GM18951 (cell line): ENCODE measurements at regions not wholly inside any gene's neighbourhood (a gene's known extent, or its start where the extent isn't known, plus 50 kb on each side); places are given as distances from the start of the nearest gene placed in this dataset.

Experiments used
- POLR2A ChIP-seq: IDR thresholded peaks from 4 replicates; pipeline ENCODE4 v1.6.1; 2011; ENCODE audit warnings: mild to moderate bottlenecking; ENCODE audit not compliant: insufficient read length, insufficient read depth; ENCODE audit errors: extremely low read depth
- in situ Hi-C: fragments of 300-500 bp; cut with MboI; formaldehyde crosslinking; loops from one replicate; pipeline ENCODE4 v1.12.0; 2022; ENCODE audit warnings: low sequenced_read_pairs, mixed read lengths, inconsistent platforms; ENCODE audit not compliant: unreplicated experiment

DNA sequence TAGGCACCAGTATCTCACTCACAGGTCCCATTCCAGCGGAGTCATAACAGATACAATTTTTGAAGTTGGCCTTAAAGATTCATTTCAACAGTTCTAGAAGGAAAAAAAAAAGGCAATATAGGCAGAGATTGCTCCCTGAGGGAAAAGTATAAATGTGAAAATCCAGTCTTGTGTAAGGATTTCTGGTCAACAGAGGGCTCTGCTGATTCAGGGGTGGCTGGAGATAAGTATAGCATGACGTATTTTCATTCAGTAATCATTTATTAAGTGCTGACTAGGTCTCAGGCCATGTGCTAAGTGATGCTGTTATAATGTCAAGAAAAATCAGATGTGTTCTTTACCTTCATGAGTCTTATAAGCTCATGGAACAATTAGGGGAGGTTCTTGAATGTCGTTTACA, 377.3 kb upstream of the MEF2C start:
- in situ Hi-C loops: no loop called here
- TF ChIP-seq POLR2A: no peak

DNA sequence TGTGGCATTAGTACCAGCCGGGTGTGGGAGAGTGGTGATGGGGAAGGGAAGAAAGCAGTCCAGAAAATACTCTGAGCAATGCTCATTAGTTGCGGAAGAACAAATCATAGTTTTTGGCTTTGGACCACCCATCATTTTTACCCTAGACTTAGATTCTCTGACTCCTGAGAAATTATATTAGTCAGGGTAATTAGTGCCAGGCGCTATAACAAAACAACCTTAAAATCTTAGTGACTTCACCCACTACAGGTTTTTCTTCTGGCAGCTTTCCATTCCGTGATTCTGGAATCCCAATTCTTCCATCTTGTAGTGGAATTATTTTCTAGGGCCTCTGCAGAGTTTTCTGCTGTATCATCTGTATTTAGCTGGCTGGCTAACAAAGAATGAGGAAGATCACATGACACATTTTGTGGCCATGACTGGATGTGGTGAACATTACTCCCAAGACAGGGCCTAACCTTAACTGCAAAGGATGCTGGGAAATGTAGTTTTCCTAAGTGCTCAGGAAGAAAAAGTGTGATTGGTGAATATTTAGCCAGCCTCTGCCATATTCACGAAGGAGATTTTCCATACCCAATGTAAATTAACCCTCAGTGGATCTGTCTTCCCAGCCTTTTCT, 373.0 kb upstream of the MEF2C start:
- in situ Hi-C loops: no loop called here
- no peak for TF ChIP-seq POLR2A

DNA sequence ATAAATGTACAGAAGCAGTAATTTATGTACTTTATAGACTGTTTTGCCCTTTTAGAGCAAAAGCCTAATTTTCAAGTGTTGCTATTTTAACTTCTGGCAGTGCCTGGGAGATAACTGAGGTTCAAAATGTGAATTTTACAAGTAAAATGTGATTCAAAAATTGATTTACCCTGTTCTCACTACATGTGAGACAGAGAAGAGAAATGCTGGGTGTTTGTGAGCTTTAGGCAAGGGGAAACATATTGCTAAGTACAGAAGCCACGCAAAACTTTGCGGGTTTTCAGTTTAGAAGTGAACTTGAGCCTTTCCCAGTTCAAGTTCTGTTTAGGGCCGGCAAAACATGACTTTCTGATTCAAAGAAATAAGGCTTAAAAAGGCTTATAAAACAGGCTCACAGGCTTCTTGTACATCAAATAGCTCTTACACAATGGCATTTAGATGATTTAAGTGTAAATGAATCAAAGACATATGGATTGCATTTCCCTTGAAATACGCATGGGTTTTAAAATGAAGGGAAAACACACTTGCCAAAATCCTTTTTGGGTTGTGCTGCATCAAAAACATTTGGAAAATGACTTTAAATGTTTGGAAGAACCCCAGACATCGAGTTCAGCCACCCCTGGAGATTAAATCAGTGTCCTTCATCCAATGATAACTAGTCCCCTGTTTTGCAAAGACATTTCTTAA, 370.8 kb upstream of the MEF2C start:
- TF ChIP-seq POLR2A: no peak
- in situ Hi-C loops: no loop called here

DNA sequence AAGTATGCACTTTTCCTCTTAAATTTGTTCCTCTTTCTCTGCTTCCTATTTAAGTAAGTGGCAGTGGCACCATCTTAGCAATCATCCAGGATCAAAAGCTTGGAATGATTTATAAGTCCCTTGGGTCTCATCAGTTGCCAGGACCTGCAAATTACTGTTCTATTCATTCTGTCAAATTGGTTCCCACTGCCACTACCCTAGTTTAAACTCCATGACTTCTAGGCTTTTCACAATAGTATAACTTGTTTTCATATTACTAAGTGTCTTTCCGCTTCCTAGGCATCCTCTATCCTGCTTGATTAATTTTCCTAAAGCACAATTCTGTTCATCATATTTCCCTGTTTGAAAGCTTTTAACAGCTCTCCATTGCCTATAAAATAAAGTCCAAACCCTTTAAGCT, 363.9 kb upstream of the MEF2C start:
- in situ Hi-C loops: no loop called here

DNA sequence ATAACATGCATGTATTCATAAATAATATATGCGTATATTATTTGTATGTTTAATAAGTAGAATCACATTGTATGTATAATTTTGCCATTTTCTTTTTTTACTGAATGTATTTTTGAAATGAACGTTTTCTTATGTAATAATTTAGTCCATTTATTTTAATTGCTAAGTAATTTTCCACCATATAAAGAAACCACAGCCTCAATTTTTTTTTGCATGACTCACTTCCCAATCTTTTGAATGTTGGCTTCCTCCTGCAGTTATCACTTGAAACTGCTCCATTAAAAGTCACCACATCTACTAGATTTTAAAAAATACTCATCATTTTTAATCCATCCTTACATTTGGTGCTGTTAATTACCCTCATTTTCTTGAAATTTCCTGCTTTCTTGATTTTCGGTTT, 363.3 kb upstream of the MEF2C start:
- TF ChIP-seq POLR2A: no peak
- in situ Hi-C loops: no loop called here

More for the DNA sequence above, 363.9 kb upstream of the MEF2C start:
- TF ChIP-seq POLR2A: no peak

DNA sequence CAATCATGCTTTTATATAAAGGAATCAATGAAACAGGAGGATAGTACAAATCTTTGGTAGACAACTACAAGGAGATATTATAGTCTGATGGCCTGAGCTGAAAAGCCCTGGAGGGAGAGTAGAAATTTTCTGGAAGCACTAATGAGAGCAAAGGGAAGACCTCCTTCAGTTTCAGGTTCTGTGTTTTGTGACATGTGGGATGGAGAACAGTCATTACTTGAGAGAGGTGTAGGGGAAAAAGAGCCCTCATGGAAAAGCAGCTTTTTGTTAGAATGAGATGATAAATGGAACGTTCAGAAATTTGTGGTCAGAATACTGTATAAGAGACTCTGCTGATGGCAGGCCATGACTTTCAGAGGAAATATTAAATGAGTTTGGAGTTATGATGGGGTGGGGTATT, 360.6 kb upstream of the MEF2C start:
- in situ Hi-C loops: no loop called here
- no peak for TF ChIP-seq POLR2A

DNA sequence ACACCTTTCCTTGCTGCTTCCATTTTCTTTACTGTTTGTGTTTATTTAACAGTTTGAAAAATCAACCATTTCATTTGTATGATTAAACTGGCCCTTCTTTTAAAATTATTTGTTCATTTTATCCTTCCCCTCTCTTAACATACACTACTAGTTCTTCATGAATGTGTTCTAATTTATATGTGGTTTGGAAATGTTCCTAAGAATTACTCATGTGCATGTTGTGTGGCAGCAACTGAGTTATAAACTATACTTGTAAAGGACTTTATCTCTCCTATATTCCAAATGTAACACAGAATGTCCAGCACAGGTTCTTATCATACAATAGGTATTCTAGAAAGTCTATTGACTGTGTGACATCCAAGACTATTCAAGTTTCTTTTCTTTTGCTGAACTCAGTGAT, 358.2 kb upstream of the MEF2C start:
- in situ Hi-C loops: no loop called here
- TF ChIP-seq POLR2A: no peak

DNA sequence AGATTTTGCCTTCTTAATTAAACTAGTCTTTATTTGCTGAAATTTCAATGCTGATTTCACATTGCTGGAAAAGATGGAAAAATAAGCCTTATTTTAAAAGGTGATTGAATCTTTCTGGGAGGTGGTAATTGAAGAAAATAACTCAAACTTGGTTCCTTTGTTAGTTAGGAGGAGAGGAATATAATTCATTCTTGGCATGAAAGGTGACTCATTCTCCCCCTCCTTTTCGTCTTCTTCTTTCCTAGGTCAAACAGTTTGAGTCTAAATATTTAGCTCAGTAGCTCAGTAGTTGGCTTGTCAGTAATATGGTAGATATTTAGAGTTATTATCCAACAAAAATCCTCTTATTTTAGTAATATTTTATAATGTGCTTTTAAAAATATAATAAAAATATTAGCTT, 353.9 kb upstream of the MEF2C start:
- in situ Hi-C loops: no loop called here

DNA sequence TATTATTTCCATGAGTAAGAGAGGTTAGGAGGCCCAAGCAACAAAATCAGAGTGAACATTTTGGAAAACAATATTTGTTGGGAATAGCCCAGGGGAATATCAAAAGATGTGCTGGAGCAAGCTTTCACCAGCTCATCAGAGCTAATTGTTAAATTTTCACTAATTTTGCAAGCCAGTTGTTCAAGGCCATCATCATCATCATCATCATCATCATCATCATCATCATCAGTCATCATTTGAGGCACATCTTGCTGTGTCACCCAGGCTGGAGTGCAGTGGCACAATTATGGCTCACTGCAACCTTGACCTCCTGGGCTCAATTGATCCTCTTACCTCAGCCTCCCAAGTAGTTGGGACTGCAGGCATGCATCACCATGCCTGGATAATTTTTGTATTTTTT, 350.5 kb upstream of the MEF2C start:
- no peak for TF ChIP-seq POLR2A
- in situ Hi-C loops: no loop called here

More for the DNA sequence above, 353.9 kb upstream of the MEF2C start:
- no peak for TF ChIP-seq POLR2A

DNA sequence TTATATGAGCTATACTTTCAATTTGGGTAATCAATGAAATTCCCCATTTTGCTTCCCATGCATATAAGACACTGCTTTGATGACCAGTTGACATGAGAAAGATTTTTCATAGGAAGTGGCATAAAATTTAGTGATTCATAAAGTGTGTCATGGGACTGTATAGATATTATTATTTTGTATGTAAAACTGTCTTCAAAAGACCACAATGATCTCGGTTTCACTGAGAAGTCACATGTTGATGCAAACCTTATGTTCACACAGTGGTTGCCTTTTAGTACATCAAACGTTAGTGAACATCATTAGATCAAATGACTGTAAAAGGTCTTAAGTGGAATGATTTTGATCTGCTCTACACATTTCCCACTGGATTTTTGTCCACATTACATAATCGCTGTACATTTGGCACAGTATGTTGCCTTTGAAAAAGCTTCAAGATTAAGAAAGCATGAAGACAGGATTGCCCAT, 349.2 kb upstream of the MEF2C start:
- TF ChIP-seq POLR2A: no peak
- in situ Hi-C loops: no loop called here

DNA sequence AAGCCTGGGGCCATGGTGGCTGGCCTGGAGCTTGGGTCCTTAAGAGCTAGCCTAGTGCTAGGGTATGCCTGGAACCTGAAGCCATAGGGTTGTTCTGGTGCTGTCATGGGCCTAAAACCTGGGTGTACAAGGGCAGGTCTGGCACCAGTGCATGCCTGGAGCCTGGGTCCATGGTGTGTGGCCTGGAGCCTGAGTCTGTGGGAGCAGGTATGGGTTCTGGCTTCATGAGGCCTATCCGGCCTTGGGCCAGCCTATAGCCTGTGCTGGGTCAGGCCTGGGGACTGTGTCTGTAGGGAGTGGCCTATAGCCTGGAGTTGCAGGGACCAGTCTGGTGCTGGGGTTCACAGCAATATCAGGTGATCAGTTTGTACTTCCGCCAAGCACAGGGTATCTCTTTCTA, 347.2 kb upstream of the MEF2C start:
- no peak for TF ChIP-seq POLR2A
- in situ Hi-C loops: no loop called here

DNA sequence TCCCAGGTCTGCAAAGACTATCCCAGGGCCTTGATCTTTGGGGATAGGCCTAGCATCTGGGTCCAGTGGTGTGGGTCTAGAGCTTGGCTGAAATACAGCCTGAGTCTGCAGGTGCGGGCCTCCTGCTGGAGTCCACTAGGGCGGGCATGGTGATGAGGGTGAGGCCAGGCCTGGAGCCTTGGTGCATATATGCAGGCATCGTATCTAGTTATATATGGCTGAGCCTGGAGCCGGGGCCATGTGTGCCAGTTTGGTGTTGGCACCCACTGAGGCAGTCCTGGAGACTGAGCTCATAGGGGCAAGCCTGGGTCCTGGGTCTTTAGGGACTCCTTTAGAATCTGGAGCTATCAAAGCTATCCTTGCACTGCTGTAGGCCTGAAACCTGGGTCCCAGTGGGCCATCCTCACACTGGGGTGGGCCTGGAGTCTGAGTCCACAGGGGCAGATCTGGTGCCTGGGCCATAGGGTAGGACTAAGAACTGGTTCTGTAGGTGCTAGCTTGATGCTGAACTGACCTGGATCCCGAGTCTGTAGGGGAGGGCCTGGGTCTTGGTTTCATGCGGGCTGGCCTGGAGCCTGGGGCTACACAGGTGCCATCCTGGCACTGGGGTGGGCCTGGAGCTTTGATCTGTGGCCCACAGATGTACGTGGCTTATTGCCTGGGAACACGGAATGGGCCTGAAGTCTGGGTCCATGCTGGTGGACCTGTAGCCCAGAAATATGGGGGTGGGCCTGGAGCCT, 346.5 kb upstream of the MEF2C start:
- in situ Hi-C loops: no loop called here
- TF ChIP-seq POLR2A: no peak

DNA sequence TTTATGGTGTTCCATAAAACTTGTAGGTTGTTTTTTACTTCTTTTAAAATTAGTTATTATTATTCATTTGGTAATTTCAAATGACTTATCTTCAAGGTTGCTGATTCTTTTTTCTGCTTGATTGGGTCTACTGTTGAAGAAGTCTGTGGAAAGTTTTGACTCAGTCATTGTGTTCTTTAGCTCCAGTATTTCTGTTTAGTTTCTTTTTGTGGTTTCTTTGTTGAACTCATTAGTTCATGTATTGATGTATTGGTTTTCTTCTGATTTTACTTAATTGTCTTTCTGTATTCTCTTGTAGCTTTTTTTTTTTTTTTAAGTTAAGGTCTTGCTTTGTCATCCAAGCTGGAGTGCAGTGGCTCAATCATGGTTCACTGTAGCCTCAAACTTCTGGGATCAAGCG, 345.4 kb upstream of the MEF2C start:
- TF ChIP-seq POLR2A: no peak
- in situ Hi-C loops: no loop called here

DNA sequence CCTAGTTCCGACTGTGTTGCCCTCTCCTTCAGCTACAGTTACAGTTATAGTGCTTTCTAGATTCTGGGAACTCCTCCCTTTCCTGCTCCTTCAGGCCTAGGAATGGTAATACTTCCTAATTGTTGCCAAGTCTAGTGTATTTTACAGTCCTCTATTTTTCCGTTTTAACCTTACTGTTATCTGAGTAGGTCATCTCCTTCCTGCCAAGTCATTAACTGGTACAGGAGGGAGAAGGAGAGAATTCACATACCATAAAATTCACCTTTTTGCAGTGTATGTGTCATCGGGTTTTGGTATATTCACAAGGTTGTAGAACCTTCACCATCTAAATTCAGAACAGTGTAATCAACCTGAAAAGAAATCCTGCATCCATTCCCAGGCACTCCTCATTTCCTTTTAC, 335.4 kb upstream of the MEF2C start:
- in situ Hi-C loops: no loop called here
- no peak for TF ChIP-seq POLR2A
